Peyer's patch (tissue), 4 donors: ENCODE measurements at regions not wholly inside any gene's neighbourhood (a gene's known extent, or its start where the extent isn't known, plus 50 kb on each side); places are given as distances from the start of the nearest gene placed in this dataset.

Experiments
- POLR2A ChIP-seq, 2 donors: fragments of 450-650 bp; IDR thresholded peaks; one replicate each; pipeline ENCODE4 v1.5.1; 2017; ENCODE audit warnings: antibody characterized with exemption in 2 of 2, mild to moderate bottlenecking in 2 of 2, moderate library complexity in 2 of 2
- TF ChIP-seq, protein P1 (sequence below), 6 experiments: fragments of 450-650 bp in 4 of 6; fragments of 200-600 bp in 2 of 6; sonication (generic) in 1 of 6; IDR thresholded peaks; one replicate each; pipeline ENCODE4 v1.5.1; 2017 to 2019; ENCODE audit warnings: antibody characterized with exemption in 6 of 6, mild to moderate bottlenecking in 3 of 6, moderate library complexity in 1 of 6

DNA sequence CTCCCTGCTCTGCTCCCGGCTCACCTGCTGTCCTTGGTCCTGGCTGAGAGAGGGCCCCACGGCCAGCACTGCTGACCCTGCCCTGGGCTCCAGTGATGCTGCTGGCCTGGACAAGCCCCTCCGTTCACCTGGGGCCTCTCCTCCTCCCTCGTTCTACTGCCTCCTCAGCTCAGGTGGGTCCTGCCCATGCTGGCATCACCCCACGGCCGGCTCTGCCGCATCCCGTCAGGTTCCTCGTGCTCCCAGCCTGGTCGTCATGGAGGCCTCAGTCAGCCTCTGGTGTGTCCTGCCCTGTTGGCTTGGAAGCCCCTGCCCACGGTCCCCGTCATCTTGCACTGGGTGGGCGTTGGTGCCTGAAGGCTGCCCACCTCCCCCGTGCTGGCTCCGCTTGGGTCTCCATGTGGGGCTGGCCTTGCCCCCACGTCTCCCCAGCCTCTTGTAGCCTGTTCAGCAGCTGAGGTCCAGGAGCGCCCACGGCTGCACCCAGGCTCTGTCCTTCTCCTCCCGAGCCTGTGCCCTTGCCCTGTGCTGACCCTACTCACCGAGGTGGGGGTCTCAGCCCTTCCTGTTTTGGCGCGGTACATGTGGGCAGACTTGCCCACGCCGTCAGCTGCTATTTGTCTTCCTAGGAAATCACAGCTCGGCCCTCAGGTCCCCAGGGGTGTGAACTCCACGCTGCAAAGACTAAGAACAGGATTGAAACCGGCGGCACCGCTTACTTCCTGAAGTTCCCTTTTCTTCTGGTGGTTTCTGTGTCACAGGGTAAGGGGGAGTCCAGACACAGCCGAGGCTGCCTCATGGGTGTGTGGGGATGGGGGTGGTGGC, 121.6 kb downstream of the TMEM121 start:
- TF ChIP-seq, protein P1, sequence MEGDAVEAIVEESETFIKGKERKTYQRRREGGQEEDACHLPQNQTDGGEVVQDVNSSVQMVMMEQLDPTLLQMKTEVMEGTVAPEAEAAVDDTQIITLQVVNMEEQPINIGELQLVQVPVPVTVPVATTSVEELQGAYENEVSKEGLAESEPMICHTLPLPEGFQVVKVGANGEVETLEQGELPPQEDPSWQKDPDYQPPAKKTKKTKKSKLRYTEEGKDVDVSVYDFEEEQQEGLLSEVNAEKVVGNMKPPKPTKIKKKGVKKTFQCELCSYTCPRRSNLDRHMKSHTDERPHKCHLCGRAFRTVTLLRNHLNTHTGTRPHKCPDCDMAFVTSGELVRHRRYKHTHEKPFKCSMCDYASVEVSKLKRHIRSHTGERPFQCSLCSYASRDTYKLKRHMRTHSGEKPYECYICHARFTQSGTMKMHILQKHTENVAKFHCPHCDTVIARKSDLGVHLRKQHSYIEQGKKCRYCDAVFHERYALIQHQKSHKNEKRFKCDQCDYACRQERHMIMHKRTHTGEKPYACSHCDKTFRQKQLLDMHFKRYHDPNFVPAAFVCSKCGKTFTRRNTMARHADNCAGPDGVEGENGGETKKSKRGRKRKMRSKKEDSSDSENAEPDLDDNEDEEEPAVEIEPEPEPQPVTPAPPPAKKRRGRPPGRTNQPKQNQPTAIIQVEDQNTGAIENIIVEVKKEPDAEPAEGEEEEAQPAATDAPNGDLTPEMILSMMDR (IDR thresholded peaks at IDR 0.05), result no peak
- no peak for TF ChIP-seq POLR2A (IDR thresholded peaks at IDR 0.05)
